ENCODE measurements at regions not wholly inside any gene's neighbourhood (a gene's known extent, or its start where the extent isn't known, plus 50 kb on each side); places are given as distances from the start of the nearest gene placed in this dataset.

DNA sequence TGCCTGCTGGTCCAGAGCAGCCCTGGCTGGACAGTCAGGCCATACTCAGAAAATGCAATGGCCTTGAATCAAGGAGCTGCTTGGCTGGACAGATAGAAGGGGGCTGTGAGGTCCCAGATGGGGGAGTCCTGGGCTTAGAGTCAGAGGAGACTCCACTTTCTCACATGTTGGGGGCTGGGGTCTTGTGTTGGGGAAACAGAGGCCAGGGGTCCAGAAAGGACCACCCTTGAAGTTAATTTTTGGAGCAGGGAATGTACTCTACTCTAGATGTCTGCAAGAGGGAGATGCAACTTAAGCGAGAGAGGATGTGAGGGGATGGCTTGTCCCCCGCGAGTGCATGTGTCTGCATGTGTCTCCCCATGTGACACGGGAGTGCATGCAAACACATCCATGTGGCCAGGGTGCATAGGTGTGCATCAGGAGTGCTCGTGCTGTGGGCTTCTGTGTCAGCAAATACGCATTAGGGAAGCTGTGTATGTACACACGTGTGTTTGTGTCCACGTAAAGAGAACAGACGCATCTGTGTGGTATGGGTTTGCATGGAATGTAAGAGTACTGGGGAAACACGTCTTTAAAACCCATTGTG is 303.2 kb downstream of the MYCN start:
- H3K27ac ChIP-seq = no peak overlapping the region
- TF ChIP-seq, protein P1, sequence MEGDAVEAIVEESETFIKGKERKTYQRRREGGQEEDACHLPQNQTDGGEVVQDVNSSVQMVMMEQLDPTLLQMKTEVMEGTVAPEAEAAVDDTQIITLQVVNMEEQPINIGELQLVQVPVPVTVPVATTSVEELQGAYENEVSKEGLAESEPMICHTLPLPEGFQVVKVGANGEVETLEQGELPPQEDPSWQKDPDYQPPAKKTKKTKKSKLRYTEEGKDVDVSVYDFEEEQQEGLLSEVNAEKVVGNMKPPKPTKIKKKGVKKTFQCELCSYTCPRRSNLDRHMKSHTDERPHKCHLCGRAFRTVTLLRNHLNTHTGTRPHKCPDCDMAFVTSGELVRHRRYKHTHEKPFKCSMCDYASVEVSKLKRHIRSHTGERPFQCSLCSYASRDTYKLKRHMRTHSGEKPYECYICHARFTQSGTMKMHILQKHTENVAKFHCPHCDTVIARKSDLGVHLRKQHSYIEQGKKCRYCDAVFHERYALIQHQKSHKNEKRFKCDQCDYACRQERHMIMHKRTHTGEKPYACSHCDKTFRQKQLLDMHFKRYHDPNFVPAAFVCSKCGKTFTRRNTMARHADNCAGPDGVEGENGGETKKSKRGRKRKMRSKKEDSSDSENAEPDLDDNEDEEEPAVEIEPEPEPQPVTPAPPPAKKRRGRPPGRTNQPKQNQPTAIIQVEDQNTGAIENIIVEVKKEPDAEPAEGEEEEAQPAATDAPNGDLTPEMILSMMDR (IDR thresholded peaks at IDR 0.05) = no peak
- TF ChIP-seq ZFX (IDR thresholded peaks at IDR 0.05; ENCODE audit: borderline replicate concordance) = no peak

DNA sequence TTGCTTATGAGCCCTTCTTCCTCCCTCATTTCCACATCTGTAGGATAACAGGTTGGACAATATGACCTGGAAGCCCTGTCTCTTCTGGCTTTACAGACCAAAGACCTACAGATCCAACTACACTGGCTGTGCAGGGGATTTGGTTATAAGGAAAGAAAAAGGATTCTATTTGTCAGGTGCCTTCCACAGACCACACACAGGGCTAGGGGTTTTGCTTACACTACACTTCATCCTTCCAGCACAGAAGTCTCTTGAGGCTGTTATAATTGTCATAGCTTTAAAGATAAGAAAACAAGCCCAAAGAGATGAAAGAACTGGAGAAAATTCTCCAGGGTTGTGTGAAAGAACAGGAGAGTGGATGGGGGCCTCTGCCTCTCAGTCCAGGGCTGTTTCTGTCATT is 302.6 kb downstream of the MYCN start:
- TF ChIP-seq, protein P1 (IDR thresholded peaks at IDR 0.05) = no peak
- TF ChIP-seq ZFX (IDR thresholded peaks at IDR 0.05; ENCODE audit: borderline replicate concordance) = no peak
- H3K27ac ChIP-seq = no peak overlapping the region

DNA sequence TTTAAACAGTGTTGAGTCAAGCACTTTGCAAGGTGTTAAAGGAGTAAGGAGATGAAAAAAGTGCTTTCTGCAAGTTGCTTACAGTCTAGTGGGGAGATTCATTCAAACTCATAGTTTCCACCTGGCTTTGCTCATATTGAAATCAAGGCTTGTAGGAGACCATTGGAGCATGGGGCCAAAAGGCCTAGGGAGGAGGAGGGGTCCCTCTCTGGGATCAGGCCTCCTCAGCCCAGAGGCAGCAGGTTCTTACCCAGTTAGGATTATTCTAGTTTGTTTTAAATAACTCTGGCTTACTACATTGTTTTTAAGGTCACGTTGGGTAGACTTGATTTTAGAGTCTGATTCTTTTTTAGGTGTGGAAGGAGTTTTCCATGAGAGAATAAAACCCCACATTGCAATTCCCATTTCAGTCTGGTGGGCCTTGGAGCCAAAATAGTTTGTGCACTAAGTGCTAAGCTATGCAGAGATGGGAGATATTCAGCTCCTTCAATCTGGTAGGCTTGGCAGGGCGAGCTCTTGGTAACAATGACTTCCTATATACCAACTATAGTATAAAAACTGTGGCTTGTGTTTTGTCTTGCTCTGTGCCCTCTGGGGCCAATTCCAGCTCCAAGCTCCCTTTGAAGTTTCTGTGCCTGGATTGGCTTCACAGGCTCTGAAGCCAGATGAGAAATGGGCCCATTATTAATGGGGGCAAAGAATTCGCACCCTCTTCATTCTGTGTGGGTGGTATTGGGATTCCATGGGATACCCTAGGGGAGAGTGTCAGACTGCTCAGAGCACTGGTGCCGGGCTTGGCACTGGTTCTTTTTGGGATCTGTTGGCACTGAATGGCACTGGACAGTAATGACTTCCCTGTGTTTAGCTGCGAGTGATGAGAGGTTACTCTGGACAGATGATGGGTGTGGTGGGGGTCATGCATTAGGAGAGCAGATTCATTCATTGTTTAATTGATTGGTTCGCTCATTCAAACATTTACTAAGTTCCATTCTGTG is 301.1 kb downstream of the MYCN start:
- H3K27ac ChIP-seq = no peak overlapping the region
- TF ChIP-seq ZFX (IDR thresholded peaks at IDR 0.05; ENCODE audit: borderline replicate concordance) = no peak
- TF ChIP-seq, protein P1 (IDR thresholded peaks at IDR 0.05) = no peak

DNA sequence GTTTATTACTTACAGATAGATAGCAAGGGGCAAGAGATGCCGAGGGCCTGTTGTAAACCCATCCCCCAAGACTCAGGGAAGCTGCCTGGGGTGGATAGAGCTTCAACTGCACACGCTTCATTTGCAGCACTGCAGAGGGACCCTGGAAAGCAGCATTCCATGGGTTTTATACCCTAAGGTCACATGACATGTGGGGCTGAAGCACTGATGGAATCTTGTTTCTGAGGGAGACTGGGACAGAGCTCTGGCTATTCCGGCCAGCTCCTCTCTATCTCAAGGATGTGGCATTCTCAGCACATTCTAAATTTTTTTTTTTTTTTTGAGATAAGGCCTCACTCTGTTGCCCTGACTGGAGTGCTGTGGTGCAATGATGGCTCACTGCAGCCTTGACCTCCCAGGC is 300.1 kb downstream of the MYCN start:
- TF ChIP-seq, protein P1 (IDR thresholded peaks at IDR 0.05) = no peak
- no peak for TF ChIP-seq ZFX (IDR thresholded peaks at IDR 0.05; ENCODE audit: borderline replicate concordance)
- H3K27ac ChIP-seq = no peak overlapping the region

DNA sequence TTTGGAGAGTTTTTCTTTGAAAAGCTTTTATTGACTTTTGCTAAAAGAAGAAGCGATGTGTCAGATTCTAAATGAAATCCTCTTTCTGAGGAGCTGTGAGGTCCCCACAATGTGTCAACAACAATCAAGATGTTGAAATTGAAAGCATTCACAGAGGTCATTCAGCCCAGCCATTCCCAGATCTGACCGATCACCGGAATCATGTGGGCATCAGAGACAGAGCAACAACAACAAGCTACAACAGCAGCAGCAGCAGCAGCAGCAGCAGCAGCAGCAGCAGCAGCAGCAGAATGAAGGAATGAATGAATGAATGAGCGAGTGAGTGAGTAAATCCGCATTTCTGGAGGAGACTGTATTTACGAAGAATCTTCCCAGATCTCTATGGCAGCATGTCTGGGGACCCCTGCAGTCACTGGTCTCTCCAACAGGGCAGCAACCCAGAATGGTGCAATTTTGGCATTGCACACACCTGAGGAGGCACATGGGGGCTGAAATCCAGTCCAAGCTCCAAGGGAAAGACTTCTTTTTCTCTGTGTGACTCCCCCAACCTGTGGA is 299.0 kb downstream of the MYCN start:
- no peak for TF ChIP-seq ZFX (IDR thresholded peaks at IDR 0.05; ENCODE audit: borderline replicate concordance)
- TF ChIP-seq, protein P1 (IDR thresholded peaks at IDR 0.05) = no peak
- no peak overlapping the region for H3K27ac ChIP-seq

DNA sequence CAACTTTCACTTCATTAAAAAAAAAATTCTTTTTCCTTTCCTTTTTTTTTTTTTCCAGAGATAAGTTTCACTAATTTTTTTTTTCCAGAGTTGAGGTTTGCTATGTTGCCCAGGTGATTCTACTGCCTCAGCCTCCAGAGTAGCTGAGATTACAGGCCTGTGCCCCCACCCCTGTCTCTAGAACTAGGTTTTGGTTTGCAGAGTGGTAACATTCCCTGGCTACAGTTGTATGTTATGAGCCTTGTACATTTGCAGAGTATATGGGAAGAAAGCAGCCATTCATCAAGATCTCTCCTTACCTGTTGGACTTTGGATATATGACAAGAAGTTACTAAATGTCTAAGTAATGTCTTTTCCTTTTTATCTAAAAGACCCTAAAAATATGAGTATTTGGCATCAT is 298.4 kb downstream of the MYCN start:
- no peak overlapping the region for H3K27ac ChIP-seq
- TF ChIP-seq, protein P1 (IDR thresholded peaks at IDR 0.05) = no peak
- TF ChIP-seq ZFX (IDR thresholded peaks at IDR 0.05; ENCODE audit: borderline replicate concordance) = no peak

Data from 22Rv1 (cell line).